A549 (cell line): ENCODE measurements at regions not wholly inside any gene's neighbourhood (a gene's known extent, or its start where the extent isn't known, plus 50 kb on each side); places are given as distances from the start of the nearest gene placed in this dataset.

Experiments used
- CBX2 ChIP-seq: fragments of 200-600 bp; sonication (generic); IDR thresholded peaks from 2 replicates; pipeline ENCODE4 v1.6.1; 2016; ENCODE audit warnings: low read depth, mild to moderate bottlenecking, borderline replicate concordance
- CTCF ChIP-seq: fragments of >200 bp; sonication (Bioruptor Twin); formaldehyde crosslinking; IDR thresholded peaks from 3 replicates; pipeline ENCODE4 v1.5.1; 2016

- TF ChIP-seq CTCF (no peak), CBX2 (no peak)
Measured at GRCh38 chr1:4317207-4317606, 337.2 kb upstream of the AJAP1 start.
